CD4-positive, CD25-positive, alpha-beta regulatory T cell (primary cell): ENCODE measurements at regions not wholly inside any gene's neighbourhood (a gene's known extent, or its start where the extent isn't known, plus 50 kb on each side); places are given as distances from the start of the nearest gene placed in this dataset.
A peak's percentile ranks its signal among the peaks of the same experiment; 100 is the strongest.
"Not testable (repeated sequence)": the region's sequence is repeated elsewhere in the genome, so short reads cannot be mapped to it uniquely, and the experiment has no call there.

Experiments used
- ATAC-seq, 2 donors: fragments of 150-1000 bp; cut with Tn5 transposase; one replicate each; pipeline ENCODE4 v1.10.0; 2021; ENCODE audit warnings: low read depth in 2 of 2, moderate number of reproducible peaks in 2 of 2, moderate library complexity in 1 of 2
- DNase-seq, 3 donors: peaks; one replicate each; pipeline versions ENCODE4 v3.0.0 to v3.0.0-alpha.2; 2012 to 2022; ENCODE audit warnings: mixed read lengths in 1 of 3
- H3K27ac ChIP-seq: one replicate; pipeline ENCODE4 v1.7.0; 2013; ENCODE audit warnings: mild to moderate bottlenecking, low read length; ENCODE audit not compliant: insufficient read depth, poor library complexity, severe bottlenecking
- H3K27me3 ChIP-seq: one replicate; pipeline ENCODE4 v1.7.0; 2013; ENCODE audit warnings: low read length; ENCODE audit not compliant: control insufficient read depth, insufficient read depth
- H3K36me3 ChIP-seq: one replicate; pipeline ENCODE4 v1.7.0; 2013; ENCODE audit warnings: mild to moderate bottlenecking, low read length, moderate library complexity; ENCODE audit not compliant: control insufficient read depth, insufficient read depth
- H3K4me1 ChIP-seq: 2 replicates; pipeline ENCODE4 v1.7.0; 2013; ENCODE audit warnings: mild to moderate bottlenecking, low read length; ENCODE audit not compliant: insufficient read depth, control insufficient read depth, poor library complexity, severe bottlenecking
- H3K4me3 ChIP-seq: one replicate; pipeline ENCODE4 v1.7.0; 2013; ENCODE audit warnings: low read depth, mild to moderate bottlenecking, low read length, moderate library complexity
- H3K9me3 ChIP-seq, 2 experiments: 1 replicate in 1 of 2; 2 replicates in 1 of 2; pipeline ENCODE4 v1.7.0; 2013; ENCODE audit warnings: low read length in 2 of 2, mild to moderate bottlenecking in 1 of 2, moderate library complexity in 1 of 2; ENCODE audit not compliant: control insufficient read depth in 2 of 2
- H3K27ac Mint-ChIP-seq, 3 donors: one replicate each; pipeline ENCODE4 v1.8.0; 2020 to 2022; ENCODE audit warnings: mild to moderate bottlenecking in 3 of 3, mixed read lengths in 3 of 3, moderate library complexity in 2 of 3
- H3K27me3 Mint-ChIP-seq: one replicate; pipeline ENCODE4 v1.8.0; 2022; ENCODE audit warnings: mild to moderate bottlenecking, mixed read lengths
- H3K36me3 Mint-ChIP-seq: one replicate; pipeline ENCODE4 v1.8.0; 2020; ENCODE audit warnings: mixed read lengths
- H3K4me1 Mint-ChIP-seq, 4 donors: one replicate each; pipeline ENCODE4 v1.8.0; 2020 to 2022; ENCODE audit warnings: mixed read lengths in 4 of 4, mild to moderate bottlenecking in 1 of 4
- H3K4me3 Mint-ChIP-seq, 4 donors: one replicate each; pipeline ENCODE4 v1.8.0; 2020 to 2022; ENCODE audit warnings: mild to moderate bottlenecking in 4 of 4, mixed read lengths in 4 of 4, moderate library complexity in 3 of 4
- H3K9me3 Mint-ChIP-seq, 7 donors: one replicate each; pipeline ENCODE4 v1.8.0; 2020 to 2022; ENCODE audit warnings: mixed read lengths in 7 of 7, mild to moderate bottlenecking in 3 of 7, moderate library complexity in 2 of 7

DNA sequence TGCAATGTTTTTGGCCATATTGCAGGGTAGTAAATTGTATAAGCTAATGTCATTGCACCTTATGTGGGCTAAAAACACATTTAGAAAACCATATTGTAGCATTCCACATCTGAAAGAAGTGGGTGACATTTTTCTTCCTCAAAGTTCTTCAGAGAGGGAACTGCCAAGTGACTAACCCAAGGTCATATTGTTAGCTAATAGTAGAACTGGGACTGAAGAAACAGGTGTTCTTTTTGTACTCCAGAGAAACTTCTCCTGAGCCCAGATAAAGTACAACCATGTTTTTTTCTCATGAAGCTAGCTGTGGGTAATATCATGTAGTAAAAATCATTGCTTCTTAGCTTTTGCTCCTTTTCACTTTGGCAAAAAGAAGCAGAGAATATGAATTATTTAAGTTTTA, 333.0 kb downstream of the NSUN3 start:
- no peaks in the 10 kb centered on the region for H3K4me1 ChIP-seq
- Mint-ChIP-seq H3K27ac (no peak overlapping the region), H3K9me3 (peaks cover 0 to 4% (median 3%) of the 10 kb centered on the region in 7 donors), H3K4me3 (no peak overlapping the region), H3K4me1 (no peaks in the 10 kb centered on the region), H3K36me3 (no peaks in the 10 kb centered on the region), H3K27me3 (no peaks in the 10 kb centered on the region)
- no peaks in the 10 kb centered on the region for H3K27me3 ChIP-seq
- DNase-seq: no peak
- H3K27ac ChIP-seq: no peak overlapping the region
- no peaks in the 10 kb centered on the region for H3K36me3 ChIP-seq
- no peak overlapping the region for H3K4me3 ChIP-seq
- no peaks in the 10 kb centered on the region for H3K9me3 ChIP-seq
- no peak for ATAC-seq

DNA sequence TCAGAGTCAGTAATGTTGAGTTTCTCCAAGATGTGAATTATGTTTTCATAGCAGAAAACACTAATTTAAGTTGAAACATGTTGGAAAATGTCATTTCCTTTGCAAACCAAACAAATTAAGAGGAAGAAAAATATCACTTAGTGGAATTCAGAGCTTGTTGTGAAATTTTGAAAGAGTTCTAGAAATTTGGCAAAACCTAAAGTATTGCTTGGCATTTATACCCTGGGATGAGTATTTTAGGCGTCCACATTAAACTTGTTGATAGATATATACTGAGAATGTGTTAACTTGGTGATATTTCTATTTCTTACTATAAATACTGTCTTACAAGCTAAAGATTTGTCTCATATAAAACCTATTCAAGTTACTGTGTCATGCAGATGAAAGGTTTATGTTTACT, 335.2 kb downstream of the NSUN3 start:
- Histone ChIP-seq H3K27ac (no peak overlapping the region), H3K4me3 (no peak overlapping the region), H3K9me3 (no peaks in the 10 kb centered on the region), H3K4me1 (no peaks in the 10 kb centered on the region), H3K36me3 (no peaks in the 10 kb centered on the region), H3K27me3 (no peaks in the 10 kb centered on the region)
- no peak overlapping the region for H3K27ac Mint-ChIP-seq
- ATAC-seq (no peak), DNase-seq (no peak)
- H3K4me3 Mint-ChIP-seq: no peak overlapping the region
- no peaks in the 10 kb centered on the region for H3K36me3 Mint-ChIP-seq
- no peaks in the 10 kb centered on the region for H3K27me3 Mint-ChIP-seq
- H3K4me1 Mint-ChIP-seq: no peaks in the 10 kb centered on the region
- peaks cover 0 to 5% (median 2%) of the 10 kb centered on the region in 7 donors for H3K9me3 Mint-ChIP-seq

DNA sequence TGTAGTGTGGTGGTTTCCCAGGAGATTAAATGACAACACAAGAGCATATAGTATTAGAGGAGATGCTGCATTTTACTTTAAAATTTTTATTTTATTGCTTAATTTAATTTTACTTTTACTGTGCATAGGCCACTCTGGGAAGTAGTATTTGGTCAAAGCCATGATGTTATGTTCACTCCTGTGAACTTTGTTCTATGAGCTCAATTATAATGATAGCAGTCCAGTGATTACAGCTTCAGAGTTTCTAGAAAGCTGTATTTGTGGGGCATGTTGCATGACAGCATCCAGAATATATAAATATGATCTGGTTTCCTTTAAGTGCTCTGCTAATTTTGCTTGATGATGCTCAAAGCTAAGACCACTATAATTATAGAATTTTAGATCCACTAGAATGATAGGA, 338.6 kb downstream of the NSUN3 start:
- no peaks in the 10 kb centered on the region for H3K36me3 Mint-ChIP-seq
- DNase-seq: no peak
- H3K4me1 ChIP-seq: no peaks in the 10 kb centered on the region
- H3K4me1 Mint-ChIP-seq: no peaks in the 10 kb centered on the region
- no peak overlapping the region for H3K4me3 Mint-ChIP-seq
- H3K4me3 ChIP-seq: no peak overlapping the region
- ATAC-seq: no peak
- peaks cover 0 to 5% (median 2%) of the 10 kb centered on the region in 7 donors for H3K9me3 Mint-ChIP-seq
- no peaks in the 10 kb centered on the region for H3K9me3 ChIP-seq
- no peaks in the 10 kb centered on the region for H3K36me3 ChIP-seq
- H3K27me3 Mint-ChIP-seq: no peaks in the 10 kb centered on the region
- no peak overlapping the region for H3K27ac ChIP-seq
- H3K27ac Mint-ChIP-seq: no peak overlapping the region
- no peaks in the 10 kb centered on the region for H3K27me3 ChIP-seq

DNA sequence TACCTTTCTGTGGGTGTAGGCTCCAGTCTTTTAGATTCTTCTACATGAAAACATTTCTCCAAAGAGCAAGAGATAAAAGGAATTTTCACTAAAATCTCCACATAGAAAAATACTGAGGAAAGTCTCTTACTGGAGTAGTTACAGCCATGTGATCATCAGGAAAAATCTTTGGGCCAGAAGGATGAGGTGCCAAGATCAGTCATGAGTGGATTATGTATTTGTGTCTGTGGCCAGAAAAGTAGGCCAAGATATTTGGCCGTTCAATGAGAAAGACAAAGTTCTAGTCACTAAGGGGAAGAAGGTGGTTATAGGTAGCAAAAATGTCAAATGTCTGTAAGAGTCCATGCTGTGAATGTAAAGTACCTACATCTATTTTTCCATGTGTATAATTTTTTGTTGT, 339.3 kb downstream of the NSUN3 start:
- H3K9me3 Mint-ChIP-seq: peaks cover 0 to 5% (median 1%) of the 10 kb centered on the region in 7 donors
- no peaks in the 10 kb centered on the region for H3K36me3 Mint-ChIP-seq
- no peaks in the 10 kb centered on the region for H3K27me3 ChIP-seq
- H3K4me3 Mint-ChIP-seq: no peak overlapping the region
- DNase-seq (no peak), ATAC-seq (no peak)
- H3K4me1 ChIP-seq: no peaks in the 10 kb centered on the region
- H3K36me3 ChIP-seq: no peaks in the 10 kb centered on the region
- no peak overlapping the region for H3K27ac Mint-ChIP-seq
- H3K9me3 ChIP-seq: no peaks in the 10 kb centered on the region
- no peaks in the 10 kb centered on the region for H3K4me1 Mint-ChIP-seq
- no peak overlapping the region for H3K4me3 ChIP-seq
- H3K27ac ChIP-seq: no peak overlapping the region
- H3K27me3 Mint-ChIP-seq: no peaks in the 10 kb centered on the region

DNA sequence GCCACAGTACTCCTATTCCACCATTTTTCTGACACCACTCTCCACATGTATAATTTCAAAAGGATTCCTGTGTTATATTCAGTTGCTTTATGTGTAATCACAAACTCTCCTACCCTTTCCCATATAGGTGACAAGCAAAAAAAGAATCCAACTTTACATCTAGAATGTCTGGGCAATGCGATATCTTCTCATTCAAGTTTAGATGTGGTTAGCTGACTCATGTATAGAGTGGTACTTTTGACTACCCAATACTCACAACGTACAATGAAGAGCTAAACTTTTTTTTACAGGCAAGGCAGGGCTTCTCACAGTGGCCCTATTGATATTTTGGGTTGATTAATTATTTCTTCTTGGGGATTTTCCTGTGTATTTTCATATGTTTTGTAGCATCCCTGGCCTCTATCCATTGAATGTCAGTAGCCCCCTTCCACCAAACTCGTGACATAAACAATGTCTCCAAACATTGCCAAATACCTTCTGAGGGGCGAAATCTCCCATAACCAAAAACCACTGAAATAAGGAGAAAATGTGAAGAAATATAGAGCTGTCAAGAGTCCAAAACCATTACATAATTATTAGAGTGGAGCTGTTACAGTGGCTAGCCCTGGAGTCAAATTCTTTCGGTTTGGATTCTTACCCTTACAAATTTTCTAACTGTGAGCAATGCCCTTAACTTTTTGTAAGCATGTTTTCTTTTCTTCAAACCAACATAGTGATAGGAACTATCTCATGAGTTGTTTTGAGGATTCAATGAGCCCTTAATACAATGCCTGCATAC, 342.6 kb downstream of the NSUN3 start:
- Mint-ChIP-seq H3K9me3 (peaks cover 0 to 5% (median 1%) of the 10 kb centered on the region in 7 donors), H3K36me3 (no peaks in the 10 kb centered on the region), H3K27me3 (no peaks in the 10 kb centered on the region), H3K4me3 (no peak overlapping the region), H3K4me1 (no peaks in the 10 kb centered on the region), H3K27ac (no peak overlapping the region)
- Histone ChIP-seq H3K4me3 (no peak overlapping the region), H3K4me1 (no peaks in the 10 kb centered on the region), H3K36me3 (no peaks in the 10 kb centered on the region), H3K9me3 (no peaks in the 10 kb centered on the region), H3K27me3 (no peaks in the 10 kb centered on the region), H3K27ac (no peak overlapping the region)
- ATAC-seq (no peak), DNase-seq (no peak)

DNA sequence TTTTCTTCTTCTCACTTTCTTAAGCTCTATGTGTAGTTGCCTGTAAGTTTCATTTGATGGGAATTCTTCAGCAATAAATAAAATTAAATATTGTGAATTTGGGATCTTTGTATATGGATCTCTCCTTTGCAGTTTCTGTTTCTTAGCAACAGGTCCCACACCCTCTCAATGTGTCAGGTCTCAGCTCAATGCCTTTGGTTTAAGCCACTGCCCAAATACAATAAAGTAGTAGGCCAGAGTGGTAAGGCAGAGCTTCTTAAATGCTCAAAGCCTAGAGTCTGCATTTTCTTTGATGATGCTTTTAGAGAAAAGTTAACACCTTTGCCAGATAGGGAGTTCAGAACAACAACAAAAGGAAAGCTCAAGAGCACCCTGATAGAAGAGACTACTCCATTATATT, 343.7 kb downstream of the NSUN3 start:
- Histone ChIP-seq H3K4me1 (no peaks in the 10 kb centered on the region), H3K36me3 (no peaks in the 10 kb centered on the region), H3K27me3 (no peaks in the 10 kb centered on the region), H3K9me3 (no peaks in the 10 kb centered on the region), H3K27ac (no peak overlapping the region), H3K4me3 (no peak overlapping the region)
- Mint-ChIP-seq H3K27me3 (no peaks in the 10 kb centered on the region), H3K9me3 (peaks cover 0 to 5% (median 1%) of the 10 kb centered on the region in 7 donors), H3K27ac (no peak overlapping the region), H3K4me1 (no peaks in the 10 kb centered on the region), H3K4me3 (no peak overlapping the region), H3K36me3 (no peaks in the 10 kb centered on the region)
- no peak for DNase-seq
- no peak for ATAC-seq

DNA sequence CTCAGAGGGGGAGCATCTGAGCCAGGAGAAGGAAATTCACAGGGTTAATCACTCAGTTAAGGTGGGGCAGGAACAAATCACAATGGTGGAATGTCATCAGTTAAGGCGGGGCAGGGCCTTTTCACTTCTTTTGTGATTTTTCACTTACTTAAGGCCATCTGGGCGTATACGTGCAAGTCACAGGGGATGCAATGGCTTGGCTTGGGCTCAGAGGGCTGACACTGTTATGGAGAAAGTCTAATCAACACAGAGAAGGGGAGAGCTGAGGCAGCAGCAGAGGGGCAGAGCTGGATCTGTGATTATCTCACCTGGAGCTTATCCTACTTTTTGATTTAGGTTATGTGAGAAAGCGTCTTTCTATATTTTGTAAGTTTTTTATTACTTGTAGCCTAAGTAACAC, 350.1 kb downstream of the NSUN3 start:
- not testable (repeated sequence) for H3K9me3 ChIP-seq, H3K4me1 Mint-ChIP-seq, DNase-seq, H3K27ac ChIP-seq, H3K4me3 Mint-ChIP-seq, H3K27ac Mint-ChIP-seq, H3K9me3 Mint-ChIP-seq, H3K36me3 ChIP-seq, ATAC-seq, H3K27me3 ChIP-seq, H3K36me3 Mint-ChIP-seq, H3K27me3 Mint-ChIP-seq, H3K4me3 ChIP-seq, H3K4me1 ChIP-seq

DNA sequence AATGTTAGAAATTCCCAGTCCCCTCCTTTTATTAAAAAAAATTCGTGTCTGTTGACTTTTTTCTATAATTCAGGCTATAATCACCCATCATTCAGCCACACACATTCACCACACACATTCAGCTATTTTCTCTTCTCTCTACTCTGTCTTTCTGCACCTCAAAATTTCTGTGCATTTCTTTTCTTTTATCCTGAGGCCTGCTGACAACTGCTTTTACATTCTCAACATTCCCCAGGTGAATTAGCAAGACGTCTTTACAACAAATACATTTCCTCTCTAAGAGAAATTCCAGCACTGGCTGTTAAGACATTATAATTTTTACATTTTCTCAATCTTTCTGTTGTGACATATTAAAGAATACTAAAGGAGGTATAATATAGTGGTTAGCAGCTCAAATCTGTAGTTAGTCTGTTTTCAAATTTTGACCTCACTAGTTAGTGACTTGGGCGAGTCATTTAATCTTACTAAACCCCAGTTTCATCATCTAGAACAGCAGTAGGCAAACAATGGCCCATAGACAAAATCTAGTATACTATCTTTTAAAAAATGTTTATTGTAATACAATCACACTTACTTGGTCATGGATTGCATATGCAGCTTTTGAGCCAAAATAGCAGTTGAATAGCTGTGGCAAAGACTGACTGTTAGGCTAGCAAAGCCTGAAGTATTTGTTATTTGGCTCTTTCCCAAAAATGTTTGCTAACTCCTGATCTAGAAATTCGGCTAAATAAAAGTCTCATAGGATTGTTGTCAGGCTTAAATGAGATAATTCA, 350.7 kb downstream of the NSUN3 start:
- peaks cover 0 to 5% of the 10 kb centered on the region in 2 experiments for H3K9me3 ChIP-seq
- no peak overlapping the region for H3K27ac Mint-ChIP-seq
- H3K27me3 Mint-ChIP-seq: no peaks in the 10 kb centered on the region
- H3K4me1 Mint-ChIP-seq: no peaks in the 10 kb centered on the region
- no peaks in the 10 kb centered on the region for H3K36me3 Mint-ChIP-seq
- peaks cover 1 to 8% (median 3%) of the 10 kb centered on the region in 7 donors for H3K9me3 Mint-ChIP-seq
- no peaks in the 10 kb centered on the region for H3K27me3 ChIP-seq
- H3K36me3 ChIP-seq: no peaks in the 10 kb centered on the region
- ATAC-seq (no peak), DNase-seq (no peak)
- H3K4me3 ChIP-seq: no peak overlapping the region
- H3K4me3 Mint-ChIP-seq: peak overlapping the region in 1 of 4 donors; percentile 7
- H3K27ac ChIP-seq: no peak overlapping the region
- H3K4me1 ChIP-seq: no peaks in the 10 kb centered on the region
